Hepatocyte (in vitro differentiated cells): ENCODE measurements at regions not wholly inside any gene's neighbourhood (a gene's known extent, or its start where the extent isn't known, plus 50 kb on each side); places are given as distances from the start of the nearest gene placed in this dataset.

Experiments used
- CTCF ChIP-seq: fragments of 200-600 bp; sonication (generic); IDR thresholded peaks from 2 replicates; pipeline ENCODE4 v1.5.1; 2016; ENCODE audit warnings: antibody characterized with exemption, mild to moderate bottlenecking; ENCODE audit not compliant: poor library complexity
- EZH2 ChIP-seq: fragments of 200-600 bp; sonication (generic); IDR thresholded peaks from 2 replicates; pipeline ENCODE4 v1.6.1; 2016; ENCODE audit warnings: antibody characterized with exemption, mild to moderate bottlenecking, borderline replicate concordance

- TF ChIP-seq EZH2 (no peak), CTCF (no peak)
Measured at GRCh38 chr10:44314802-44315460, 70.0 kb downstream of the CXCL12 start.
